Lower leg skin (tissue), 3 donors: ENCODE measurements at regions not wholly inside any gene's neighbourhood (a gene's known extent, or its start where the extent isn't known, plus 50 kb on each side); places are given as distances from the start of the nearest gene placed in this dataset.

Source experiments
- CTCF ChIP-seq, 3 donors: fragments of 450-650 bp; IDR thresholded peaks; one replicate each; pipeline ENCODE4 v1.5.1; 2016; ENCODE audit warnings: antibody characterized with exemption in 3 of 3, mild to moderate bottlenecking in 3 of 3, moderate library complexity in 2 of 3
- POLR2A ChIP-seq, 2 donors: fragments of 450-650 bp; IDR thresholded peaks; one replicate each; pipeline ENCODE4 v1.6.1; 2016 to 2017; ENCODE audit warnings: antibody characterized with exemption in 2 of 2, mild to moderate bottlenecking in 1 of 2, moderate library complexity in 1 of 2

GRCh38 chr13:85223883-85224656, 575.1 kb downstream of the SLITRK6 start:
- TF ChIP-seq CTCF (IDR thresholded peaks at IDR 0.05) (no peak), POLR2A (IDR thresholded peaks at IDR 0.05) (no peak)
